Urinary bladder (tissue), 3 donors: ENCODE measurements at regions not wholly inside any gene's neighbourhood (a gene's known extent, or its start where the extent isn't known, plus 50 kb on each side); places are given as distances from the start of the nearest gene placed in this dataset.

Source experiments
- DNase-seq: peaks from one replicate; pipeline ENCODE4 v3.0.0-alpha.2; 2015; ENCODE audit errors: extremely low spot score
- H3K27ac ChIP-seq: one replicate; pipeline ENCODE4 v1.5.1; 2013; ENCODE audit warnings: low read depth, mild to moderate bottlenecking, moderate library complexity
- H3K36me3 ChIP-seq: one replicate; pipeline ENCODE4 v1.6.1; 2013; ENCODE audit warnings: mild to moderate bottlenecking, moderate library complexity; ENCODE audit not compliant: insufficient read depth
- H3K4me1 ChIP-seq: one replicate; pipeline ENCODE4 v1.6.1; 2013; ENCODE audit warnings: mild to moderate bottlenecking, moderate library complexity; ENCODE audit not compliant: insufficient read depth
- H3K4me3 ChIP-seq: one replicate; pipeline ENCODE4 v1.5.1; 2013; ENCODE audit warnings: low read depth, low read length
- WGBS: extraction: QIAGEN DNeasy Blood & Tissue Kit; methylation state at CpG from one replicate; pipeline ENCODE4 v1.1.7; 2013; 5-methylcytosine and 5-hydroxymethylcytosine counted together
- donor health status: healthy with polysubstance abuse.
- donor health status: healthy.

DNA sequence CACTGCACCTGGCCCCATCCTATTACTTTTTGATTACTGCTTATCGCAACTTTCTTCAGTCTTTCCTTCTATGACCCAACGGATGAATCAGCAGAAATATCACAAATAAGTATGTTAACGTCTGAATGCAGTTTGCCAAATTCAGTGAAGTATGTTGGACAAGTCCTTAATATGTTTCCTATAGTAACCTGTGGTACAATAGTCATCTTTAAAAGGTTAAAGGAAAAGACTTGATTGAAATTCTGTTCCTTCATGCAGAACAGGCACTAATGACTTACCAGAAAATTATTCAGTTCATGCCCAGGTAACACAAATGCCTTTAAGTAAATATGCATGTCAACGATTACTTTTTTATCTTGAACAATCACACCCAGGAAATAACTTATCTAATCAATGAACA is 242.6 kb downstream of the KCTD12 start:
- 91% methylated on average over 4 of the region's 4 CpGs for WGBS
- DNase-seq: no peak
- no peak overlapping the region for H3K4me3 ChIP-seq
- H3K36me3 ChIP-seq: no peaks in the 10 kb centered on the region
- no peak overlapping the region for H3K27ac ChIP-seq
- H3K4me1 ChIP-seq: no peaks in the 10 kb centered on the region

- H3K4me3 ChIP-seq: no peak overlapping the region
- WGBS: 51% methylated on average over 1 of the region's 1 CpG
- no peaks in the 10 kb centered on the region for H3K4me1 ChIP-seq
- H3K36me3 ChIP-seq: no peaks in the 10 kb centered on the region
- H3K27ac ChIP-seq: no peak overlapping the region
- peak; percentile 28 for DNase-seq
Observed at GRCh38 chr13:76641056-76641455, 245.1 kb downstream of the KCTD12 start.

- Histone ChIP-seq H3K36me3 (no peaks in the 10 kb centered on the region), H3K4me1 (no peaks in the 10 kb centered on the region), H3K4me3 (no peak overlapping the region), H3K27ac (no peak overlapping the region)
- no peak for DNase-seq
- WGBS: 62% methylated on average over 3 of the region's 3 CpGs
Observed at GRCh38 chr13:76638882-76639281, 247.3 kb downstream of the KCTD12 start.

DNA sequence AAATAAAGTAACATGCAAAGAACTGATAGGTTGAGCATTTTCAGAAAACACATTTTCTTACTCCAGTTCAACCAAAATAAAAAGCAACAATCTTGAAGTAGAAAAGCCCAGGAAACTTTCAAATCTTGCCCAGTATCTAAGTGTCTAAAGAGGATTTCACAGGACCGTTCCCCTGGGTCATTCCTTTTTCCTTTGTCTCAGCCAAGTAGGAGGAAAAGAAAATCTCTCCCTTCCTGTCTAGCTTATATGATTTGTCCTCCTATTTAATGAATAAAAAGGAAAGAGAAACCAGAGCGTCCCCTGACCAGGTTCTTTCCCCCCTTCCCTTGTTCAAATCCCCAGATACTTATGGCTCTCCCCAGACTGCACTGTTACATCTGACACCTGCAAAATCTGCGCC is 248.0 kb downstream of the KCTD12 start:
- Histone ChIP-seq H3K27ac (no peak overlapping the region), H3K4me3 (no peak overlapping the region), H3K4me1 (no peaks in the 10 kb centered on the region), H3K36me3 (no peaks in the 10 kb centered on the region)
- DNase-seq: no peak
- 65% methylated on average over 3 of the region's 3 CpGs for WGBS

DNA sequence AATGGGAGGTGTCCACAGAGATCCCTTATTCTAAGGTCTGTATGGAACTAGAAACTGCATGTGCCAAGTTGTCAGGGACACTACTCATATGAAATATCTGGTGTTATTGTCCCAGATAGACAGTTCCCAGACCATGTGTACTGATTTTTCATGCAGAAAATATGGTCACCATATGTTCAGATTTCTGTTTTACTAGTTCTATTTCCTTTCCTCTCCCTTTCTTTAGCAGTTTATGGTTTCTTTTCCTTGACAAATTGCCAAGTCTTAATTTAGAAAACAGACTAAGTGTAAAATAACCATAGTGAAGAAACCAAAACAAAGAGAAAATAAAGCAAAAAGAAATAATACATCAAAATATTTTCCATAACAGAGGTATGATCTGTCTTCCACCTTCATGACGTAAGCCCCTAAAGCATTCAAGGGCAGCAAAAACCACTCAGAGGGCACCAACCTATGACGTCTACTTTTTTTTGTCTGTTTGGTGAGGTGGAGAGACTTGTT is 248.5 kb downstream of the KCTD12 start:
- Histone ChIP-seq H3K4me1 (no peaks in the 10 kb centered on the region), H3K4me3 (no peak overlapping the region), H3K36me3 (no peaks in the 10 kb centered on the region), H3K27ac (no peak overlapping the region)
- DNase-seq: peak; percentile 43
- WGBS: 49% methylated on average over 2 of the region's 2 CpGs

GRCh38 chr13:76636829-76637228 is 249.4 kb downstream of the KCTD12 start:
- DNase-seq: no peak
- Histone ChIP-seq H3K4me3 (no peak overlapping the region), H3K4me1 (no peaks in the 10 kb centered on the region), H3K27ac (no peak overlapping the region), H3K36me3 (no peaks in the 10 kb centered on the region)
- 79% methylated on average over 2 of the region's 2 CpGs for WGBS

DNA sequence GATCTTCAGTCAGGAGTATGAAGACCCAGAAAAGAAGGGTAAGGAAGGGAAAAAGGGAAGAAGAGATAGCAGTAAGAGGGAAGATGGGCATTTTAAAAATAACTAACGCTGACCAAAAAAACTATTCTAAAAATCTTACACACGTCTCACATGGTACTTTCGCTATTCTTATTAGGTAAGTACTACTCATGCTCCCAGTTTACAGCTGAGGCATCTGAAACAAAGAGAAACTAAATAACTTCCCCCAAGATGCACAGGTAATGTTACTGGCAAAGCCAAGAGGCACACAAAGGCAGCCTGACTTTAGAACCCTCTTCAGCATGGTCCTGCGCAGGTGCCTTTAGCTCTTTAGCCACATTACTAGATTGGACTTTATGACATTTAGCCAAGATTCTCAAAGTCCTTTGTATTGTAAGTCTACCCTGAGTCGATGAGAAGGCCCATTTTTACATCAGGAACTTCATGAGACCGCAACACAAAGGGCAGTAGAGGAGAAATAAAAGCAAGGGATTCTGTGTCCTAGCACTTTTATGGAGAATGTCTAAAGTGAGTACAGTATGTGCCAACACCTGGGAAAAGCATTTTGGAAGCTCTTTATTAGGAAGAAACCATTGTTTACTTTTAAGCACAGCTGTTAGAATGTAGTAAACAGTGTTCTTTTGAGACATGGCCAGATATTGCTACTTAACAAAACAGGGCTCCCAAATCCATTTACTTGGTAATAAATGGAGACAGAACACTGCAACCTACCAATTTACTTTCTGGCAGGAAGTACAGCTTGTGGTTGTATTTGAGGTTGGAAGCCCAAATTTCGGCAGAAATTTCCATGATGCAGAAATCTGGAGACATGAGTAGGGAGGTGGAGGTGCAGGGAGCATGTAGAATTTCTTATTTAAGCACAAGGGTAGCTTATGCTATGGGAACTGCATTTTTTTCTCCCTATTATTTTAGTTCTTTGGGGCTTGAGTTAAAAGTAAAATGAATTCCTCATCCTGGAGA is 250.7 kb downstream of the KCTD12 start:
- no peak overlapping the region for H3K27ac ChIP-seq
- H3K4me1 ChIP-seq: no peaks in the 10 kb centered on the region
- no peaks in the 10 kb centered on the region for H3K36me3 ChIP-seq
- WGBS: 85% methylated on average over 7 of the region's 7 CpGs
- no peak overlapping the region for H3K4me3 ChIP-seq
- DNase-seq: no peak

GRCh38 chr13:76634431-76635191 is 251.6 kb downstream of the KCTD12 start:
- H3K4me3 ChIP-seq: no peak overlapping the region
- WGBS: 78% methylated on average over 6 of the region's 6 CpGs
- H3K27ac ChIP-seq: no peak overlapping the region
- no peak for DNase-seq
- no peaks in the 10 kb centered on the region for H3K36me3 ChIP-seq
- no peaks in the 10 kb centered on the region for H3K4me1 ChIP-seq

GRCh38 chr13:76632401-76633044 is 253.7 kb downstream of the KCTD12 start:
- Histone ChIP-seq H3K4me3 (no peak overlapping the region), H3K4me1 (no peaks in the 10 kb centered on the region), H3K27ac (no peak overlapping the region), H3K36me3 (no peaks in the 10 kb centered on the region)
- 73% methylated on average over 3 of the region's 3 CpGs for WGBS
- DNase-seq: no peak

DNA sequence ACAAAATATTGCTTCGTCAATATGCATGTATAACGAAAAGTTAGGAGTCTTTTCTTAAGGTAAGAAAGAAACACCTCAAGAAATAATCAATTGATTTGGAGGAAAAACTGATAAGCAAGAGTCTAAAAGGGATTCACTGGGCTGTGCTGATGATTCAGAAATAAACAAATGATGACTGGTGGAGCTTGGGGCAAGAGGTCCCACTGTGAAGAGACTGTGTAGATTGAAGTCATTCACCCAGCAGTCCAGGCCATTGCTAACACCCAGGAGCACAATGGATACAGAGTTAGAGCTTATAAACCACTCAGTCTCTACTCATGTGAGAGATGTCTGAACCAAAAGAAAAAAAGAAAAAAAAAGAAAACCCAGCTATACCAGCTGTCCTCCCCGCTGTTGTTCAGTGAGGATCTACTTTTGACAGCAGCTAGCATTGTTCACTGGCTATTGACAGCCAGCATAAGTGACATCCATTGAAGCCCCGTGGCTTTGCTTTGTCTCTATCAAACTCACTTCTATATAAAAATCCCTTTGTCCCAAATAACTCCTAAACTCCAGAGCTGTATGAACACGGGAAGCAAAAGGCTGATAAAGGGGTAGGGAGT is 255.5 kb downstream of the KCTD12 start:
- Histone ChIP-seq H3K36me3 (no peaks in the 10 kb centered on the region), H3K4me3 (no peak overlapping the region), H3K27ac (no peak overlapping the region), H3K4me1 (no peaks in the 10 kb centered on the region)
- no peak for DNase-seq
- WGBS: 85% methylated on average over 5 of the region's 5 CpGs

- DNase-seq: no peak
Observed at GRCh38 chr13:76622315-76623040, 263.7 kb downstream of the KCTD12 start.

DNA sequence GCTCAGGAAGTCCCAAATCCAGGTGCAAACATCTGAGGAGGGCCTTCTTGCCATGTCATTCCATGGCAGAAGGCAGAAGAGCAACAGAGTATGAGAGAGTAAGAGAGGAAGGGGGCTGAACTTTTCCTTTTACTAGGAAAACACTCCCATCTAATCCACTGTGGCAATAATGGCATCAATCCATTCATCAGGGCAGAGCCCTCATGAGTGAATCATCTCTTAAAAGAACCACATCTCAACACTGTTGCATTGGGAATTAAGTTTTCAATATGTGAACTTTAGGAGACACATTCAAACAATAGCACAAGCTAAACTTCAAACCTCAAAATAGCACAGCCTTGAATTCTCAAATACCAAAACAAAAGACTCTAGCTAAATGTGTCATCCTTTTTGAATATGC is 264.5 kb downstream of the KCTD12 start:
- H3K27ac ChIP-seq: no peak overlapping the region
- H3K36me3 ChIP-seq: no peaks in the 10 kb centered on the region
- no peak for DNase-seq
- H3K4me1 ChIP-seq: no peaks in the 10 kb centered on the region
- H3K4me3 ChIP-seq: no peak overlapping the region

More at GRCh38 chr13:76622315-76623040, 263.7 kb downstream of the KCTD12 start:
- Histone ChIP-seq H3K4me3 (no peak overlapping the region), H3K27ac (no peak overlapping the region), H3K36me3 (no peaks in the 10 kb centered on the region), H3K4me1 (no peaks in the 10 kb centered on the region)
- WGBS: 68% methylated on average over 1 of the region's 1 CpG

GRCh38 chr13:76620036-76620435 is 266.2 kb downstream of the KCTD12 start:
- H3K27ac ChIP-seq: no peak overlapping the region
- H3K4me3 ChIP-seq: no peak overlapping the region
- no peaks in the 10 kb centered on the region for H3K4me1 ChIP-seq
- no peak for DNase-seq
- 88% methylated on average over 5 of the region's 5 CpGs for WGBS
- no peaks in the 10 kb centered on the region for H3K36me3 ChIP-seq
